OCI-LY3 (cell line): ENCODE measurements at regions not wholly inside any gene's neighbourhood (a gene's known extent, or its start where the extent isn't known, plus 50 kb on each side); places are given as distances from the start of the nearest gene placed in this dataset.

Source experiments
- H2AFZ ChIP-seq: fragments of 200-600, 300-600 bp; shearing (Covaris generic); 2 replicates; pipeline ENCODE4 v1.6.0; 2014; ENCODE audit warnings: antibody characterized with exemption, low read depth, low read length
- H3K27ac ChIP-seq: fragments of 200-600, 300-600 bp; sonication (generic); 2 replicates; pipeline ENCODE4 v1.5.1; 2014; ENCODE audit warnings: mild to moderate bottlenecking, low read length, moderate library complexity, mixed read lengths
- H3K27me3 ChIP-seq: fragments of 200-600, 300-600 bp; sonication (generic); 2 replicates; pipeline ENCODE4 v1.6.1; 2014; ENCODE audit warnings: low read depth, low read length, mixed read lengths
- H3K36me3 ChIP-seq: fragments of 200-600, 300-600 bp; sonication (generic); replicated peaks from 2 replicates; pipeline ENCODE3; 2014; ENCODE audit warnings: low read depth, low read length, mixed read lengths
- H3K4me1 ChIP-seq: fragments of 300-600, 200-600 bp; sonication (generic); 2 replicates; pipeline ENCODE4 v1.6.1; 2014; ENCODE audit warnings: low read length, mixed read lengths
- H3K4me2 ChIP-seq: fragments of 200-600, 300-600 bp; sonication (generic); 2 replicates; pipeline ENCODE4 v1.6.1; 2014; ENCODE audit warnings: low read length, mixed read lengths
- H3K4me3 ChIP-seq: fragments of 300-600, 200-600 bp; sonication (generic); 2 replicates; pipeline ENCODE4 v1.5.1; 2014; ENCODE audit warnings: antibody characterized with exemption, mild to moderate bottlenecking, low read length, moderate library complexity
- H3K79me2 ChIP-seq: fragments of 300-600, 200-600 bp; shearing (Covaris generic); 2 replicates; pipeline ENCODE4 v1.6.1; 2014; ENCODE audit warnings: mild to moderate bottlenecking, low read length, mixed read lengths
- H3K9ac ChIP-seq: fragments of 300-600, 200-600 bp; shearing (Covaris generic); 2 replicates; pipeline ENCODE4 v1.6.0; 2014; ENCODE audit warnings: mild to moderate bottlenecking, low read length, moderate library complexity
- H3K9me3 ChIP-seq: fragments of 200-600, 300-600 bp; shearing (Covaris generic); 2 replicates; pipeline ENCODE4 v1.6.1; 2014; ENCODE audit warnings: low read length, mixed read lengths; ENCODE audit not compliant: insufficient read depth
- H4K20me1 ChIP-seq: fragments of 200-600, 300-600 bp; sonication (generic); 2 replicates; pipeline ENCODE4 v1.6.1; 2016; ENCODE audit warnings: low read length, mixed read lengths; ENCODE audit not compliant: insufficient read depth
- CTCF ChIP-seq: fragments of 200-600, 300-600 bp; sonication (generic); IDR thresholded peaks from 2 replicates; pipeline ENCODE4 v1.5.1; 2014; ENCODE audit warnings: antibody characterized with exemption, low read length, low read depth
- EZH2phosphoT487 ChIP-seq: fragments of 200-600 bp; shearing (Covaris generic); IDR thresholded peaks from 2 replicates; pipeline ENCODE4 v1.6.1; 2018; ENCODE audit warnings: antibody characterized with exemption, mixed run types, low read depth

- TF ChIP-seq CTCF: no peak
- no peak for TF ChIP-seq EZH2phosphoT487
- Histone ChIP-seq H3K36me3 (no peaks in the 10 kb centered on the region), H3K27me3 (no peaks in the 10 kb centered on the region), H3K9me3 (no peaks in the 10 kb centered on the region), H2AFZ (no peak overlapping the region), H3K27ac (no peak overlapping the region), H4K20me1 (no peaks in the 10 kb centered on the region), H3K9ac (no peak overlapping the region), H3K4me2 (no peak overlapping the region), H3K79me2 (no peaks in the 10 kb centered on the region), H3K4me1 (no peaks in the 10 kb centered on the region), H3K4me3 (no peak overlapping the region)
Measured at GRCh38 chr6:147859071-147859470, 350.6 kb downstream of the SAMD5 start.

- Histone ChIP-seq H3K4me1 (no peaks in the 10 kb centered on the region), H4K20me1 (no peaks in the 10 kb centered on the region), H3K79me2 (no peaks in the 10 kb centered on the region), H3K4me2 (no peak overlapping the region), H3K9ac (no peak overlapping the region), H2AFZ (no peak overlapping the region), H3K27me3 (no peaks in the 10 kb centered on the region), H3K36me3 (no peaks in the 10 kb centered on the region), H3K27ac (no peak overlapping the region), H3K4me3 (no peak overlapping the region), H3K9me3 (no peaks in the 10 kb centered on the region)
- no peak for TF ChIP-seq CTCF
- no peak for TF ChIP-seq EZH2phosphoT487
Measured at GRCh38 chr6:147861696-147862095, 353.2 kb downstream of the SAMD5 start.

GRCh38 chr6:147867433-147868226 is 359.1 kb downstream of the SAMD5 start:
- Histone ChIP-seq H3K36me3 (no peaks in the 10 kb centered on the region), H3K4me3 (no peak overlapping the region), H4K20me1 (no peaks in the 10 kb centered on the region), H3K27ac (no peak overlapping the region), H3K79me2 (no peaks in the 10 kb centered on the region), H3K9ac (no peak overlapping the region), H3K4me1 (no peaks in the 10 kb centered on the region), H3K27me3 (no peaks in the 10 kb centered on the region), H2AFZ (no peak overlapping the region), H3K4me2 (no peak overlapping the region), H3K9me3 (no peaks in the 10 kb centered on the region)
- no peak for TF ChIP-seq CTCF

GRCh38 chr6:147868427-147869190 is 360.1 kb downstream of the SAMD5 start:
- no peak overlapping the region for H3K27ac ChIP-seq
- no peak overlapping the region for H3K4me2 ChIP-seq
- no peaks in the 10 kb centered on the region for H3K79me2 ChIP-seq
- TF ChIP-seq EZH2phosphoT487 (no peak), CTCF (no peak)
- no peaks in the 10 kb centered on the region for H3K27me3 ChIP-seq
- H3K36me3 ChIP-seq: no peaks in the 10 kb centered on the region
- H3K4me1 ChIP-seq: no peaks in the 10 kb centered on the region
- H3K9me3 ChIP-seq: no peaks in the 10 kb centered on the region
- no peak overlapping the region for H3K9ac ChIP-seq
- no peak overlapping the region for H2AFZ ChIP-seq
- no peak overlapping the region for H3K4me3 ChIP-seq
- H4K20me1 ChIP-seq: no peaks in the 10 kb centered on the region
